Stomach (tissue), 4 donors: ENCODE measurements at regions not wholly inside any gene's neighbourhood (a gene's known extent, or its start where the extent isn't known, plus 50 kb on each side); places are given as distances from the start of the nearest gene placed in this dataset.

ENCODE experiments used
- CTCF ChIP-seq, 7 experiments: fragments of 450-650 bp in 4 of 7; fragments of 200-600 bp in 3 of 7; sonication (generic) in 3 of 7; IDR thresholded peaks; one replicate each; pipeline ENCODE4 v1.5.1; 2016 to 2019; ENCODE audit warnings: antibody characterized with exemption in 7 of 7, control low read depth in 2 of 7, mild to moderate bottlenecking in 1 of 7
- POLR2A ChIP-seq, 4 donors: fragments of 450-650 bp; IDR thresholded peaks; one replicate each; pipeline ENCODE4 v1.6.1; 2016; ENCODE audit warnings: antibody characterized with exemption in 4 of 4, control low read depth in 2 of 4, mild to moderate bottlenecking in 1 of 4, moderate library complexity in 1 of 4

DNA sequence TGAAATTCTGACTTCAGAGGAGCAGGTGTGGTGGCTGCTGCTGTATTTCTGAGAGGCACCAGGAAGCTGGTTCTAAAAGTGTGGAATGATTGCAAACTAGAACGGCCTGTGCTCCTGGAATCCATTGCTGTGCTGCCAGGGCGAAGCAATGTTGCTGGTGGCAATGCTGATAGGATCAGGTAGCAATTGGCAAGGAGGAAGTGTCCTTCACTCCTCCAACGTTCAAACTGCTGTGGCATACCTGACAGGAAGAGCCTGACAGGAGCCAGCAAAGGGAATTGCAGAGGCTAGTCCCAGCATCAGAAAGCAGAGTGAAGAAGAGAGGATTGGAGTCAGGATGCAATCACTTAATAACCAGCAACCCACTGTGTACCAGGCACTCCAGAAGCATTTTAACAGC is 118.2 kb downstream of the FAR1 start:
- no peak for TF ChIP-seq CTCF (IDR thresholded peaks at IDR 0.05)
- no peak for TF ChIP-seq POLR2A (IDR thresholded peaks at IDR 0.05)
